Chondrocyte (in vitro differentiated cells): ENCODE measurements at regions not wholly inside any gene's neighbourhood (a gene's known extent, or its start where the extent isn't known, plus 50 kb on each side); places are given as distances from the start of the nearest gene placed in this dataset.

Experiments
- DNase-seq: peaks from one replicate; pipeline ENCODE4 v3.0.0; 2021; ENCODE audit warnings: mixed read lengths, low spot score
- H3K27ac Mint-ChIP-seq: one replicate; pipeline ENCODE4 v1.8.0; 2021; ENCODE audit warnings: mild to moderate bottlenecking, moderate library complexity, mixed read lengths; ENCODE audit not compliant: unreplicated experiment
- H3K27me3 Mint-ChIP-seq: 2 replicates; pipeline ENCODE4 v1.8.0; 2021; ENCODE audit warnings: low read depth, mixed read lengths
- H3K36me3 Mint-ChIP-seq: 2 replicates; pipeline ENCODE4 v1.8.0; 2021; ENCODE audit warnings: low read depth, mixed read lengths
- H3K4me1 Mint-ChIP-seq: 2 replicates; pipeline ENCODE4 v1.8.0; 2021; ENCODE audit warnings: low read depth, mild to moderate bottlenecking, mixed read lengths
- H3K4me3 Mint-ChIP-seq: one replicate; pipeline ENCODE4 v1.8.0; 2021; ENCODE audit warnings: mild to moderate bottlenecking, moderate library complexity, mixed read lengths; ENCODE audit not compliant: unreplicated experiment
- H3K9me3 Mint-ChIP-seq: 2 replicates; pipeline ENCODE4 v1.8.0; 2021; ENCODE audit warnings: low read depth, mixed read lengths
- CTCF ChIP-seq: fragments of 200-600 bp; sonication (generic); IDR thresholded peaks from 2 replicates; pipeline ENCODE4 v1.5.0; 2021; ENCODE audit warnings: antibody characterized with exemption, mild to moderate bottlenecking, moderate library complexity

- H3K4me1 Mint-ChIP-seq = peaks cover 3% of the 10 kb centered on the region
- no peak overlapping the region for H3K27ac Mint-ChIP-seq
- peaks cover 30% of the 10 kb centered on the region for H3K9me3 Mint-ChIP-seq
- no peaks in the 10 kb centered on the region for H3K27me3 Mint-ChIP-seq
- no peak for TF ChIP-seq CTCF
- no peak for DNase-seq
- H3K36me3 Mint-ChIP-seq = no peaks in the 10 kb centered on the region
- no peak overlapping the region for H3K4me3 Mint-ChIP-seq
Observed at GRCh38 chr1:4424766-4425165, 229.6 kb upstream of the AJAP1 start.

- no peak for DNase-seq
- no peak overlapping the region for H3K4me3 Mint-ChIP-seq
- H3K36me3 Mint-ChIP-seq = no peaks in the 10 kb centered on the region
- peaks cover 23% of the 10 kb centered on the region for H3K9me3 Mint-ChIP-seq
- no peak overlapping the region for H3K27ac Mint-ChIP-seq
- H3K27me3 Mint-ChIP-seq = no peaks in the 10 kb centered on the region
- no peak for TF ChIP-seq CTCF
- peaks cover 3% of the 10 kb centered on the region for H3K4me1 Mint-ChIP-seq
Observed at GRCh38 chr1:4425892-4426291, 228.5 kb upstream of the AJAP1 start.

GRCh38 chr1:4428711-4429110, 225.7 kb upstream of the AJAP1 start:
- no peak overlapping the region for H3K27ac Mint-ChIP-seq
- TF ChIP-seq CTCF = no peak
- DNase-seq = no peak
- H3K4me1 Mint-ChIP-seq = no peaks in the 10 kb centered on the region
- H3K27me3 Mint-ChIP-seq = no peaks in the 10 kb centered on the region
- H3K4me3 Mint-ChIP-seq = no peak overlapping the region
- H3K36me3 Mint-ChIP-seq = no peaks in the 10 kb centered on the region
- H3K9me3 Mint-ChIP-seq = peaks cover 22% of the 10 kb centered on the region

GRCh38 chr1:4430406-4431365, 223.7 kb upstream of the AJAP1 start:
- H3K27ac Mint-ChIP-seq = no peak overlapping the region
- no peak for DNase-seq
- H3K4me1 Mint-ChIP-seq = no peaks in the 10 kb centered on the region
- H3K27me3 Mint-ChIP-seq = no peaks in the 10 kb centered on the region
- no peaks in the 10 kb centered on the region for H3K36me3 Mint-ChIP-seq
- no peak for TF ChIP-seq CTCF
- peaks cover 29% of the 10 kb centered on the region for H3K9me3 Mint-ChIP-seq
- no peak overlapping the region for H3K4me3 Mint-ChIP-seq

GRCh38 chr1:4431491-4431890, 222.9 kb upstream of the AJAP1 start:
- no peak overlapping the region for H3K4me3 Mint-ChIP-seq
- peaks cover 29% of the 10 kb centered on the region for H3K9me3 Mint-ChIP-seq
- no peaks in the 10 kb centered on the region for H3K36me3 Mint-ChIP-seq
- no peak for DNase-seq
- H3K27ac Mint-ChIP-seq = no peak overlapping the region
- H3K27me3 Mint-ChIP-seq = no peaks in the 10 kb centered on the region
- no peak for TF ChIP-seq CTCF
- no peaks in the 10 kb centered on the region for H3K4me1 Mint-ChIP-seq
